Right lobe of liver (tissue), 6 donors: ENCODE measurements at regions not wholly inside any gene's neighbourhood (a gene's known extent, or its start where the extent isn't known, plus 50 kb on each side); places are given as distances from the start of the nearest gene placed in this dataset.

ENCODE experiments used
- ATAC-seq, 4 donors: fragments of 200-7000 bp; cut with Tn5 transposase; one replicate each; pipeline ENCODE4 v1.9.1; 2020; ENCODE audit warnings: mild to moderate bottlenecking in 4 of 4, moderate library complexity in 4 of 4
- DNase-seq, 3 donors: peaks; one replicate each; pipeline ENCODE4 v3.0.0-alpha.2; 2020
- H3K27ac ChIP-seq, 3 donors: fragments of 200-600 bp; one replicate each; pipeline ENCODE4 v1.8.0; 2022
- H3K27me3 ChIP-seq, 2 donors: fragments of 200-600 bp; one replicate each; pipeline ENCODE4 v1.8.0; 2022
- H3K36me3 ChIP-seq, 4 donors: fragments of 200-600 bp; sonication (generic) in 1 of 4; one replicate each; pipeline versions ENCODE4 v1.5.1 to v1.8.0; 2017 to 2022; ENCODE audit warnings: control low read depth in 1 of 4
- H3K4me1 ChIP-seq, 4 donors: fragments of 200-600 bp; sonication (generic) in 1 of 4; one replicate each; pipeline versions ENCODE4 v1.5.1 to v1.8.0; 2017 to 2022; ENCODE audit warnings: control low read depth in 1 of 4
- H3K4me3 ChIP-seq, 3 donors: fragments of 200-600 bp; one replicate each; pipeline ENCODE4 v1.8.0; 2022
- H3K9me3 ChIP-seq, 4 donors: fragments of 200-600 bp; sonication (generic) in 1 of 4; one replicate each; pipeline versions ENCODE4 v1.5.1 to v1.8.0; 2017 to 2022; ENCODE audit warnings: control low read depth in 1 of 4
- CTCF ChIP-seq, 4 donors: fragments of 200-600 bp in 3 of 4; fragments of 450-650 bp in 1 of 4; IDR thresholded peaks; one replicate each; pipeline versions ENCODE4 v1.5.1 to v1.8.0; 2016 to 2022; ENCODE audit warnings: antibody characterized with exemption in 4 of 4, mild to moderate bottlenecking in 2 of 4
- POLR2A ChIP-seq: fragments of 450-650 bp; IDR thresholded peaks from one replicate; pipeline ENCODE4 v1.6.1; 2017; ENCODE audit warnings: antibody characterized with exemption, mild to moderate bottlenecking
- WGBS: methylation state at CpG from one replicate; pipeline ENCODE4 v1.1.6; 2018; ENCODE audit warnings: low coverage, low lambda C conversion rate; ENCODE audit not compliant: insufficient coverage; ENCODE audit errors: missing lambda C conversion rate; 5-methylcytosine and 5-hydroxymethylcytosine counted together
- intact Hi-C, 2 donors: fragments of 100-400 bp; cut with DNase I; formaldehyde crosslinking; loops; one replicate each; pipeline versions ENCODE4 v1.11.2 to v1.14.1; 2022
- donor health status: DM: no; HTN: yes; CAD: no.
- donor health status: DM: no; HTN: no; CAD: no.
- donor health status: DM: no; HTN: no; CAD: no.
- donor health status: DM: no; HTN: yes; CAD: no.
- donor health status: DM: no; HTN: yes; CAD: no.

GRCh38 chr3:84601303-84601702, 357.5 kb upstream of the CADM2 start:
- ATAC-seq (no peak), DNase-seq (no peak)
- no peaks in the 10 kb centered on the region for H3K36me3 ChIP-seq
- intact Hi-C loops, result no loop called here
- H3K9me3 ChIP-seq, result no peaks in the 10 kb centered on the region
- no peak overlapping the region for H3K27ac ChIP-seq
- no peaks in the 10 kb centered on the region for H3K4me1 ChIP-seq
- H3K4me3 ChIP-seq, result no peak overlapping the region
- TF ChIP-seq CTCF (IDR thresholded peaks at IDR 0.05), result no peak
- TF ChIP-seq POLR2A, result no peak
- 16% methylated on average over 2 of the region's 2 CpGs for WGBS
- no peaks in the 10 kb centered on the region for H3K27me3 ChIP-seq

- ATAC-seq (no peak), DNase-seq (no peak)
- Histone ChIP-seq H3K4me3 (no peak overlapping the region), H3K4me1 (no peaks in the 10 kb centered on the region), H3K27ac (no peak overlapping the region), H3K27me3 (no peaks in the 10 kb centered on the region), H3K36me3 (no peaks in the 10 kb centered on the region), H3K9me3 (no peaks in the 10 kb centered on the region)
- 33% methylated on average over 1 of the region's 1 CpG for WGBS
- TF ChIP-seq POLR2A (no peak), CTCF (IDR thresholded peaks at IDR 0.05) (no peak)
- intact Hi-C loops, result no loop called here
These were observed 337.0 kb upstream of the CADM2 start for GRCh38 chr3:84621823-84622222.

GRCh38 chr3:84634668-84635067, 324.1 kb upstream of the CADM2 start:
- H3K4me3 ChIP-seq, result no peak overlapping the region
- no peak overlapping the region for H3K27ac ChIP-seq
- H3K4me1 ChIP-seq, result no peaks in the 10 kb centered on the region
- H3K9me3 ChIP-seq, result no peaks in the 10 kb centered on the region
- no peaks in the 10 kb centered on the region for H3K27me3 ChIP-seq
- DNase-seq (no peak), ATAC-seq (no peak)
- TF ChIP-seq POLR2A (no peak), CTCF (IDR thresholded peaks at IDR 0.05) (no peak)
- H3K36me3 ChIP-seq, result no peaks in the 10 kb centered on the region
- 22% methylated on average over 1 of the region's 1 CpG for WGBS
- intact Hi-C loops, result no loop called here

- ATAC-seq (no peak), DNase-seq (no peak)
- Histone ChIP-seq H3K36me3 (no peaks in the 10 kb centered on the region), H3K4me1 (no peaks in the 10 kb centered on the region), H3K27ac (no peak overlapping the region), H3K9me3 (no peaks in the 10 kb centered on the region), H3K4me3 (no peak overlapping the region), H3K27me3 (no peaks in the 10 kb centered on the region)
- WGBS, result 62% methylated on average over 3 of the region's 3 CpGs
- TF ChIP-seq CTCF (IDR thresholded peaks at IDR 0.05), result no peak
- no peak for TF ChIP-seq POLR2A
- intact Hi-C loops, result no loop called here
These were observed 321.5 kb upstream of the CADM2 start for GRCh38 chr3:84637272-84637671.

- no peaks in the 10 kb centered on the region for H3K36me3 ChIP-seq
- ATAC-seq (no peak), DNase-seq (no peak)
- H3K4me1 ChIP-seq, result no peaks in the 10 kb centered on the region
- TF ChIP-seq POLR2A (no peak), CTCF (IDR thresholded peaks at IDR 0.05) (no peak)
- no peaks in the 10 kb centered on the region for H3K9me3 ChIP-seq
- H3K4me3 ChIP-seq, result no peak overlapping the region
- no peaks in the 10 kb centered on the region for H3K27me3 ChIP-seq
- H3K27ac ChIP-seq, result no peak overlapping the region
- intact Hi-C loops, result no loop called here
These were observed 292.3 kb upstream of the CADM2 start for GRCh38 chr3:84666468-84666867.
